HepG2 (cell line): ENCODE measurements at regions not wholly inside any gene's neighbourhood (a gene's known extent, or its start where the extent isn't known, plus 50 kb on each side); places are given as distances from the start of the nearest gene placed in this dataset.

Experiments
- ATAC-seq: fragments of 200-7000 bp; cut with Tn5 transposase; 3 replicates; pipeline ENCODE4 v1.9.1; 2020; ENCODE audit warnings: mild to moderate bottlenecking, moderate library complexity
- BruUV-seq: library from RNA; stranded (reverse); fragments of 400-500 nt; replicated peaks from 2 replicates; lab custom pipeline; 2021; lab: Mats Ljungman, UMichigan
- CTCF ChIA-PET: fragments of 300-600 bp; formaldehyde crosslinking; extraction: SDS; loops from one replicate; lab custom pipeline; 2021; ENCODE audit warnings: low total read pairs, inconsistent platforms, low intra/inter-chr PET ratio; lab: Yijun Ruan, JAX
- POLR2A ChIA-PET: fragments of 350-600 bp; sonication (Branson Sonifier 250); formaldehyde crosslinking; loops from one replicate; lab custom pipeline; 2020; ENCODE audit warnings: antibody characterized with exemption, inconsistent platforms; lab: Yijun Ruan, JAX
- DNase-seq: peaks from one replicate; pipeline ENCODE4 v3.0.0-alpha.2; 2015; ENCODE audit warnings: low spot score
- FAIRE-seq: peaks from 3 replicates; lab custom pipeline; 2011; peaks lifted over from hg19 to GRCh38; lab: Jason Lieb, UNC
- H2AFZ ChIP-seq: one replicate; pipeline ENCODE4 v1.6.1; 2011; ENCODE audit warnings: low read length, inconsistent platforms
- H3K27ac ChIP-seq: fragments of 300-600 bp; 3 replicates; pipeline ENCODE4 v1.8.0; 2011; ENCODE audit warnings: mixed run types, mild to moderate bottlenecking, mixed read lengths, low read length, inconsistent platforms; ENCODE audit not compliant: insufficient read depth; ENCODE audit errors: extremely low read length
- H3K27me3 ChIP-seq, 2 experiments: fragments of 200-600 bp in 1 of 2; 2 replicates in 1 of 2; 3 replicates in 1 of 2; pipeline versions ENCODE4 v1.6.0 to v1.8.0; 2011; ENCODE audit warnings: low read length in 2 of 2, mild to moderate bottlenecking in 2 of 2, moderate library complexity in 2 of 2, inconsistent platforms in 1 of 2; ENCODE audit not compliant: insufficient read depth in 2 of 2, control insufficient read depth in 1 of 2
- H3K36me3 ChIP-seq, 2 experiments: fragments of 200-600 bp in 1 of 2; replicated peaks in 1 of 2; 2 replicates in 1 of 2; 3 replicates in 1 of 2; pipeline versions ENCODE4 v1.5.1 to v1.8.0; 2011; ENCODE audit warnings: low read length in 2 of 2, inconsistent platforms in 1 of 2; ENCODE audit not compliant: insufficient read depth in 2 of 2, control insufficient read depth in 1 of 2
- H3K4me1 ChIP-seq: 2 replicates; pipeline ENCODE4 v1.5.1; 2012; ENCODE audit warnings: low read length, inconsistent platforms; ENCODE audit not compliant: insufficient read depth
- H3K4me2 ChIP-seq: 2 replicates; pipeline ENCODE4 v1.6.0; 2011; ENCODE audit warnings: low read depth, low read length, inconsistent platforms
- H3K4me3 ChIP-seq, 3 experiments: fragments of 200-600 bp in 1 of 3; sonication (generic), shearing (Covaris generic) in 1 of 3; replicated peaks in 1 of 3; 2 replicates each; pipeline ENCODE4 v1.5.1; 2011 to 2016; ENCODE audit warnings: low read length in 3 of 3, inconsistent platforms in 2 of 3, low read depth in 2 of 3, mild to moderate bottlenecking in 2 of 3, control low read depth in 1 of 3, mixed read lengths in 1 of 3; ENCODE audit not compliant: insufficient read depth in 1 of 3
- H3K79me2 ChIP-seq: one replicate; pipeline ENCODE4 v1.6.1; 2011; ENCODE audit warnings: low read length, inconsistent platforms; ENCODE audit not compliant: insufficient read depth
- H3K9ac ChIP-seq: 2 replicates; pipeline ENCODE4 v1.6.0; 2011; ENCODE audit warnings: mild to moderate bottlenecking, low read depth, low read length, inconsistent platforms; ENCODE audit not compliant: insufficient read depth
- H3K9me3 ChIP-seq: 2 replicates; pipeline ENCODE4 v1.5.1; 2012; ENCODE audit warnings: mild to moderate bottlenecking, low read length
- H4K20me1 ChIP-seq: 2 replicates; pipeline ENCODE4 v1.6.0; 2011; ENCODE audit warnings: inconsistent platforms, mild to moderate bottlenecking, low read length, moderate library complexity; ENCODE audit not compliant: insufficient read depth
- ARNT2 ChIP-seq: sonication (generic); formaldehyde crosslinking; IDR thresholded peaks from 2 replicates; pipeline ENCODE4 v1.8.0; 2022; ENCODE audit warnings: mild to moderate bottlenecking, low read depth, missing genetic modification reagents, moderate library complexity
- BRD4 ChIP-seq: sonication (generic); formaldehyde crosslinking; IDR thresholded peaks from 2 replicates; pipeline ENCODE4 v1.4.0; 2020; ENCODE audit warnings: missing genetic modification reagents
- CCAR2 ChIP-seq: fragments of 200-400 bp; formaldehyde crosslinking; optimal IDR thresholded peaks from 2 replicates; pipeline ENCODE3; 2018; ENCODE audit warnings: low read depth, mild to moderate bottlenecking, low read length, moderate library complexity
- CREM ChIP-seq, 2 experiments: sonication (generic) in 1 of 2; formaldehyde crosslinking in 1 of 2; IDR thresholded peaks; 2 replicates each; pipeline versions ENCODE4 v1.4.0 to v1.6.1; 2016 to 2020; ENCODE audit warnings: antibody characterized with exemption in 1 of 2, mild to moderate bottlenecking in 1 of 2, missing genetic modification reagents in 1 of 2
- MED1 ChIP-seq: sonication (generic); formaldehyde crosslinking; IDR thresholded peaks from 2 replicates; pipeline ENCODE4 v1.4.0; 2020; ENCODE audit warnings: missing genetic modification reagents
- MLX ChIP-seq: IDR thresholded peaks from 2 replicates; pipeline ENCODE4 v1.6.1; 2016
- MTA3 ChIP-seq: sonication (generic); formaldehyde crosslinking; IDR thresholded peaks from 2 replicates; pipeline ENCODE4 v1.4.0; 2020; ENCODE audit warnings: missing genetic modification reagents
- RARG ChIP-seq: sonication (generic); formaldehyde crosslinking; IDR thresholded peaks from 2 replicates; pipeline ENCODE4 v1.4.0; 2020; ENCODE audit warnings: low read depth, mild to moderate bottlenecking, missing genetic modification reagents
- ZNF292 ChIP-seq: sonication (generic); formaldehyde crosslinking; IDR thresholded peaks from 2 replicates; pipeline ENCODE4 v1.8.1; 2022; ENCODE audit warnings: mild to moderate bottlenecking, low read depth, missing genetic modification reagents, borderline replicate concordance
- ZNF878 ChIP-seq: sonication (generic); formaldehyde crosslinking; IDR thresholded peaks from 2 replicates; pipeline ENCODE4 v1.8.1; 2023; ENCODE audit warnings: mild to moderate bottlenecking, missing genetic modification reagents, moderate library complexity
- WGBS: methylation state at CpG from one replicate; pipeline ENCODE4 v1.1.6; 2017; ENCODE audit warnings: low lambda C conversion rate; 5-methylcytosine and 5-hydroxymethylcytosine counted together
- in situ Hi-C: cut with HindIII; loops from 2 replicates; pipeline ENCODE4 v1.10.0; 2017; ENCODE audit warnings: low pct_unique_long_range_greater_than_20kb; ENCODE audit not compliant: extremely low pct_ligation_motif_present
- intact Hi-C: fragments of 100-400 bp; cut with micrococcal nuclease; formaldehyde crosslinking; loops from one replicate; pipeline ENCODE4 v1.10.0; 2022; ENCODE audit not compliant: unreplicated experiment
- TF ChIP-seq, protein P1 (sequence below): sonication (generic); formaldehyde crosslinking; IDR thresholded peaks from 2 replicates; pipeline ENCODE4 v1.5.1; 2020; ENCODE audit warnings: mild to moderate bottlenecking, moderate library complexity, missing genetic modification reagents

DNA sequence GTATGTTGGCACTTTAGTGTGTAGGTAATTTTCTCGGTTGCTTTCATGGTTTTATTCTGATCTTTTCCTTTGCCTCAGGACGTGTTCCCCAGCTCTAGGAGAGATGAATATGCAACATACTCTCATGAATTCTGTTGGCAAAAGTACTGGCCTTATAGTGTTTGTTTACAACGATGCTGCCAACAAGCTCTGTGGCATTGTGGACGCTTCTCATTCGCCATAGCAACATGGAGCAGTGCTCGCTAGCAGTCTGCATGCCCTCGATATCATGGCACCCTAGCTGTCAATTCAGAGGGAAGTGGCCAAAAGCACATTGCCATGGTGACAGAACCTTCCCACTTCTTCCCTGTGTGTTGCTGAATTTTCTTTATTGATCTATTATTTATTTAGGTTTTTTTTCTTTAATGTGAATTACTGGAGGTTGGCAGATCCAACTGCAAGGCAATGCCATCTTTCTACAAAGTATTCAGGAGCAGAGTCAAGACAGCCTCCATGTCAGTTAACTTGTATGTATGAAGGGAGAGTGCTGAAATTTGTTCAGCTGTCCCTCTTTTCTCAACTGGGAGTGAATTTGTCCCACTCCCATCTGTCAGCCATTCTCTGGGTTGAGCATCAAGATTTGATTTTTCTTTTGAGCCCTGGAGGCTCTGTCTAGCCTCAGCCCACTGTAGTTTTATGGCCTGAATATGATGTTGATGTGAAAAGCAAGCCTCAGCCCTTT lies 224.9 kb upstream of the VCX3A start:
- peaks cover 2% of the 10 kb centered on the region; the same call in 1 of the 2 replicates for H3K9me3 ChIP-seq
- no peak overlapping the region for H3K27ac ChIP-seq
- no peaks in the 10 kb centered on the region for H4K20me1 ChIP-seq
- no peaks in the 10 kb centered on the region for H3K27me3 ChIP-seq
- no peak overlapping the region for H3K4me2 ChIP-seq
- no peaks in the 10 kb centered on the region for H3K79me2 ChIP-seq
- DNase-seq (no peak), ATAC-seq (no peak), FAIRE-seq (no peak)
- BruUV-seq: no TSS peak
- 20% methylated on average over 3 of the region's 7 CpGs for WGBS
- TF ChIP-seq MED1: no peak
- no peak for TF ChIP-seq MLX (CRISPR knock-in tag)
- no peak for TF ChIP-seq ARNT2 (CRISPR knock-in tag)
- TF ChIP-seq ZNF292 (CRISPR knock-in tag): no peak
- TF ChIP-seq CCAR2: no peak
- no peak for TF ChIP-seq BRD4 (CRISPR knock-in tag)
- no peak for TF ChIP-seq CREM (IDR thresholded peaks at IDR 0.05)
- no peak for TF ChIP-seq CREM (CRISPR knock-in tag; IDR thresholded peaks at IDR 0.05)
- no peak for TF ChIP-seq ZNF878 (CRISPR knock-in tag)
- no peak for TF ChIP-seq RARG (CRISPR knock-in tag)
- no peak for TF ChIP-seq MTA3 (CRISPR knock-in tag)
- TF ChIP-seq, protein P1, sequence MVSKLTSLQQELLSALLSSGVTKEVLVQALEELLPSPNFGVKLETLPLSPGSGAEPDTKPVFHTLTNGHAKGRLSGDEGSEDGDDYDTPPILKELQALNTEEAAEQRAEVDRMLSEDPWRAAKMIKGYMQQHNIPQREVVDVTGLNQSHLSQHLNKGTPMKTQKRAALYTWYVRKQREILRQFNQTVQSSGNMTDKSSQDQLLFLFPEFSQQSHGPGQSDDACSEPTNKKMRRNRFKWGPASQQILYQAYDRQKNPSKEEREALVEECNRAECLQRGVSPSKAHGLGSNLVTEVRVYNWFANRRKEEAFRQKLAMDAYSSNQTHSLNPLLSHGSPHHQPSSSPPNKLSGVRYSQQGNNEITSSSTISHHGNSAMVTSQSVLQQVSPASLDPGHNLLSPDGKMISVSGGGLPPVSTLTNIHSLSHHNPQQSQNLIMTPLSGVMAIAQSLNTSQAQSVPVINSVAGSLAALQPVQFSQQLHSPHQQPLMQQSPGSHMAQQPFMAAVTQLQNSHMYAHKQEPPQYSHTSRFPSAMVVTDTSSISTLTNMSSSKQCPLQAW (CRISPR knock-in tag): no peak
- ChIA-PET POLR2A (no interaction called here), CTCF (no interaction called here)
- H2AFZ ChIP-seq: no peak overlapping the region
- in situ Hi-C loops: no loop called here
- no peaks in the 10 kb centered on the region for H3K4me1 ChIP-seq
- no peak overlapping the region for H3K4me3 ChIP-seq
- intact Hi-C loops: no loop called here
- no peak overlapping the region for H3K9ac ChIP-seq
- no peaks in the 10 kb centered on the region for H3K36me3 ChIP-seq
